HG03432 (cell line): ENCODE measurements at regions not wholly inside any gene's neighbourhood (a gene's known extent, or its start where the extent isn't known, plus 50 kb on each side); places are given as distances from the start of the nearest gene placed in this dataset.

ENCODE experiments used
- ATAC-seq: cut with Tn5 transposase; IDR thresholded peaks from one replicate; pipeline ENCODE4 v1.9.1; 2021; ENCODE audit warnings: mild to moderate bottlenecking, moderate library complexity; ENCODE audit not compliant: unreplicated experiment

- ATAC-seq = no peak
Measured at GRCh38 chr2:2639251-2640139, 308.4 kb upstream of the MYT1L start.

DNA sequence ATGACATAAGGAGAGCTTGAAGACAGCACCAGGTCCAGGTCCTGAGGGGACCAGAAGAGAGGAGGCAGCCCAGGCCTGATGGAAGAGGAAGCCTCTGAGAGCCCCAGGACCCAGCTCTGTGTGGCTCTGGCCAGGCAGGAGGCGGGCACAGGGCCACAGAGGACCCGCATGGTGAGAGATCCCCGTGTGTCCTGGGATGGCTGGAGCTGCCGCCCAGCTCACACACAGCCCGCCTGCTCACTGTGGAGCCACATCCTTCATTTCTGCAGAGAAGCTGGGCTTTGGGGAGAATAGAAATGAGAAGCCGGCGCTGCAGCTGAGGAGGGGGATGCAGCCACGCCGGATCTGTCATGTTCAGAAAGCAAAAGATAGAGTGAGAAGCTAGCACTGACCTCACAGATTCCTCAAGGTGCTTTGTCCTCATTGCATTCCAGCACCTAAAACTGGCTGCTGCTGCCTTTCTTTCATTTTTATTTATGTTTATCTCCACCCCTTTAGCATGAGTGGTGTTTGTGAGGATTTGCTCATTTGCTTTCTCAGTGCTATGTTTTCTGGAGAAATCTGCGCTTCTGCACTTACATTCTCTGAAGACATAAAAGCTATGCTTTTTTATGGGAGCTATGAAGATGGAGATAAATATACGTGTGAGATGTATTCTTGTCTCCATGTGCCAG lies 307.6 kb upstream of the MYT1L start:
- ATAC-seq = no peak

GRCh38 chr2:2636813-2637212 lies 305.7 kb upstream of the MYT1L start:
- no peak for ATAC-seq

- ATAC-seq = no peak
Measured at GRCh38 chr2:2635025-2635528, 304.0 kb upstream of the MYT1L start.

DNA sequence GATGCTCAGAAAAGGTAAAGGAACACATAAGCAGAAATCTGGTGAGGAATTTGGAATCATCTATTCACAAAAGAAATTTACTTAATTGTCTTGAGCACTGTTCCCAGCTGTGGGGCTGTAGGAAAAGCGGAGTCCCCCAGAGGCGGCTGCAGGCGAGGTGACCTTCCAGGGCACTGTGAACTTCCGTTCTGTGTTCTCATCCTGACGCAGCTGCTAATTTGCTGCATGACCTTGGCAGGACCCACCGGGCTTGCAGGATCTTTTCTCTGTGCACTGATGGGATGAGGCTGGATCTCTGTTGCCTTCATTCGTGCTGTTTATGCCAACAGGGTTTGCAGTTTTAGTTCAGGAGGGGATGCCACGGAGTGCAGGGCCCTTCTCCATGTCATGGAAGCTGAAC lies 301.9 kb upstream of the MYT1L start:
- no peak for ATAC-seq

GRCh38 chr2:2623939-2624338 lies 292.9 kb upstream of the MYT1L start:
- ATAC-seq = no peak

GRCh38 chr2:2621855-2622254 lies 290.8 kb upstream of the MYT1L start:
- no peak for ATAC-seq

DNA sequence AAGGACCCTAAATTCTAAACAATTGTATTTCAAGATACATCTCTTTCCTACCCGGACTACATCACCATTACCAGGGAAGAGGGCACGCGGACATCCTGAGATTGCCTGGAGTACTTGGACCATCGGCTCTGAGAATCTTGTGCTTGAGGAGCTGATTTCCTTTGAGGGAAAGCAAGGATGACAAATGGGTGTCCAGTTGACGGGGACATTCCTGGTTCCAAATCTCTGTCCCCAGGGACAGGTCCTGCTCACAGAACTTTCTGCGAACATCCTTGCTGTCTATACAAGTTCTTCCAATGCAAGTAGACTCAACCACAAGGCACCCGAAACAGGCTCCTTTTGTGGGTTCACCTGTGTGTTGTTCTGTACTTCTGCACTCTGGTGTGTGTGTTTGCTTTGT lies 289.5 kb upstream of the MYT1L start:
- ATAC-seq = no peak

DNA sequence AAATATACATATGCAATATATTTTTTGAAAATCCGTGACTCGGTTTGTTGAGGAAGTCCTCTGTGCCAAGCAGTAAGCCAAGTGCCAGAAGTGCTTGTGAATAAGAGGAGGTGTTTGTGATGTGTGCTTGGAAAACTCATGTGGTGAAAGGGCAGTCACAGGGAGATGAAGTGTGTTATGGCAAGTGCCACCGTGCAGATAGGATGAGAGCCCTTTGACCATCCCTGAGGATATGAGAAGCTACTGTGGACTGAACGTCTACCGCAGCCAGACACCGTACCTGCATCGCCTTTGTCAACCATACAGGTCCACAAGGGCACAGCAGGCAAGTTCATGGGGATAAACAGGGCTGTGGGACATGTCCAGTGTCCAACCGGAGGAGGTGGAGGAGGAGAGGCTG lies 288.9 kb upstream of the MYT1L start:
- ATAC-seq = no peak

- no peak for ATAC-seq
Measured at GRCh38 chr2:2614452-2614851, 283.4 kb upstream of the MYT1L start.

- ATAC-seq = peak; percentile 100
Measured at GRCh38 chr2:2613279-2614199, 282.5 kb upstream of the MYT1L start.

DNA sequence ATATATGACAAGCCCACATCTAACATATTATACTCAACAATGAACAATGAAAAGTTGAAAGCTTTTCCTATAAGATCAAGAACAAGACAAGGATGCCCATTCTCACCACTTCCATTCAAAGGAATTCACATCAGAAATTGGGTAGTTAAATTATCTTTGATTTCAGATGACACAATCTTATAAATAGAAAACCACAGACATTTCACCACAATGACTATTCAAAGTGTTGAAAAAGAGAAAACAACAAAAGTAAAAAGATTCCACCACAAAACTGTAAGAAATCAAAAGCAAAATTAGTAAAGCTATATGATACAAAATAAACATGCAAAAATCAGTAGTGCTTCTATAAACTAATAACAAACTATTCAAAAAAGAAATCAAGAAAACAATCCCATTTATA lies 279.7 kb upstream of the MYT1L start:
- ATAC-seq = no peak

GRCh38 chr2:2600366-2600765 lies 269.3 kb upstream of the MYT1L start:
- ATAC-seq = no peak

GRCh38 chr2:2599441-2599840 lies 268.4 kb upstream of the MYT1L start:
- no peak for ATAC-seq

DNA sequence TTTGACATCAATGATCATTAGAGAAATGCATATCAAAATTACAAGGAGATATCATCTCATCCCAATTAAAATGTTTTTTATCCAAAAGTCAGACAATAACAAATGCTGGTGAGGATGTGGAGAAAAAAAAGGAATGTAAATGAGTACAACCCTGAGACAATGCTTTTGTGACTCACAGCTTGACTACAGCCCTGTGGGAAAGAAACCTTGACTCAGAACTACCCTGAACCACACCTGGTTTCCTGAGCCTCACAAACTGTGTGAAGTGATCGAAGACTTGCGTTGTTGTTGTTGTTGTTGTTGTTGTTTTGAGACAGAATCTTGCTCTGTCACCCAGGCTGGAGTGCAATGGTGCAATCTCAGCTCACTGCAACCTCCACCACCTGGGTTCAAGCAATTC lies 266.6 kb upstream of the MYT1L start:
- no peak for ATAC-seq

DNA sequence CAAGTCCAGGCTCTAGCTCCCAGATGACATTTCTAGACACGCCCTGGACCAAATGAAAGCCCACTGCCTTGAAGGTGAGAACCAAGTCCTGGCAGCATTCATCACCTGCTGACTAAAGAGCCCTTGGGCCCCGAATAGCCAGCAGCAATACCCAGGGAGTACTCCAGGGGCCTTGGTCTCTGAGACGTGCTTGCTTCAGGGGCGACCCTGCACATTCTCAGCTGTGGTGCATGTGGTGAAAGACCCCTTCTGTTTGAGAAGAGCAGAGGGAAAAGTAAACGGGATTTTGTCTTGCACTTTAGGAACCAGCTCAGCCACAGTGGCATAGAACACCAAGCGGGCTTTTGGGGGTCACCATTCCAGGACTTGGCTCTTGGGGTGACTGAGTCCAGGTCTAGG lies 260.5 kb upstream of the MYT1L start:
- ATAC-seq = no peak

- ATAC-seq = no peak
Measured at GRCh38 chr2:2590841-2591541, 259.9 kb upstream of the MYT1L start.

DNA sequence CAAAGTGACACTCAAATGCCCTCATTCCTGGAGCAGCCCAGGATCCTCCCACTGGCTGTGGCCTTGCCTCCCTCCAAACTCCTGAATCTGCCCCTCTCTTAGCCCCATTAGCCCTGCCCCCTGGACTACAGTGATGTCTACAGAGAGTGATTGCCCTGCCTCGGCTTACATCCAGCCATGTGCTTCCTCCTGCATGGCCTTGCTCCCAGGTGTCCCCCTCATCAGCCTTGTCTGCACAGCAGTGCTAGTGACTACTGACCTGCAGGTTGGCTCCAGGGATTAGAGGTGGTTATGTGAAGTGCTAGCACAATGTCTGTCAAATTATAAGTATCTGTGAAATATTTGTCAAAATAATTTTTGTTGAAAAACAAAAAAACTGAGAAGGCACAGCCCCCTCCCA lies 259.1 kb upstream of the MYT1L start:
- no peak for ATAC-seq

DNA sequence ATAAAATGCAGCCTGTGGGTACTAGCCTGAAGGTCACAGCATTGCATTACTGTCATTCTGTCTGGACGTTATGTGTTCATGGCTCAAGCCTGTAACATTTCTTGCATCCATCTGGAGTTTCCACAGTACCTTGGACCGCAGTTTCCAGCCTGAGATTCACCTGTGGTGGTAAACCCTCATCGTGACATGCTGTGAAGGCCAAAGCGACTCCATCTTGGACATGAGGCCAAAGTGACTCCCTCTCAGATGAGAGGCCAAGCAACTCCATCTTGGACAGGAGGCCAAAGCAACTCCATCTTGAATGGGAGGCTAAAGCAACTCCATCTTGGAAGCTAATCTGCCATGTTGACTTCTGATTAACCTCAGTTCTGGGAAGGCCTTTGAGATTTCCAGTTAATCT lies 257.7 kb upstream of the MYT1L start:
- no peak for ATAC-seq

DNA sequence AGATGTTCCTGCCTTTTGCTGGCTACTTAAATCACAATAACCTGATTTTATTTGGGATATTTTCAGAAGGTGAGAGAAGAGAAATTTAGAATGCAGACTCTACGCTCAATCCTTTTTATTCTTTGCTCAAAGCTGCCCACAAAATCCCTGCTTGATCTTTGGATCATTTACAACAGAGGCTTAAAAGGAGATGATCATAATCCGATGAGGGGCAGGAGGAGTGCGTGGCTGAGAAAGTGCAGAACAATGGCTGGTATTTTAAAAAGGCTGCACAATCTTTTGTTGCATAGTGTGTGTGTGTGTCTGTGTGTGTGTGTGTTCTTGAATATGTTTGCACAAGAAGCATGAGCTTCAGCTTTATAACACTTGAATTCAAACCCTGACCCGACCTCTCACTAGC lies 256.3 kb upstream of the MYT1L start:
- ATAC-seq = no peak

DNA sequence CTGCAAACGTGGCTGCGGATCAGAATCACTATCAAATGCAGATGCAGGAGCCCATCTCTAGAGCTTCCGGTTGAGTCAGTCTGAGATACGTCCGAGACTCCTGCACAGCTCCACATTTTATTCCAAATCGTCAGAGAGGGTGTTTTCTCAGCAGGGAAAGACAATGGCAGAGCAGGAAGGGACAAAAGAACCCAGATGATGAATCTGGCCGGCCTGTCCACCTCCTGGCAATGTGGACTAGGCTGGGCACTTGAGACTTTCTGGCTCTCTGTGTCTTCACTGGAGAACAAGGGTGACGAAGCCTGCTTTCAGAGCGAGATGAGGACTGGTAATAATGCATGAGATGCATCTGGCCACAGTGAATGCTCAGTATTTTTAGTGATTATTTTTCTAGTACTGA lies 255.9 kb upstream of the MYT1L start:
- no peak for ATAC-seq
